Lung microvascular endothelial cell (primary cell): ENCODE measurements at regions not wholly inside any gene's neighbourhood (a gene's known extent, or its start where the extent isn't known, plus 50 kb on each side); places are given as distances from the start of the nearest gene placed in this dataset.
A peak's percentile ranks its signal among the peaks of the same experiment; 100 is the strongest.
"Not testable (repeated sequence)": the region's sequence is repeated elsewhere in the genome, so short reads cannot be mapped to it uniquely, and the experiment has no call there.

Source experiments
- DNase-seq, 2 donors: peaks; one replicate each; pipeline versions ENCODE4 v3.0.0 to v3.0.0-alpha.2; 2010; ENCODE audit warnings: low read depth in 2 of 2

DNA sequence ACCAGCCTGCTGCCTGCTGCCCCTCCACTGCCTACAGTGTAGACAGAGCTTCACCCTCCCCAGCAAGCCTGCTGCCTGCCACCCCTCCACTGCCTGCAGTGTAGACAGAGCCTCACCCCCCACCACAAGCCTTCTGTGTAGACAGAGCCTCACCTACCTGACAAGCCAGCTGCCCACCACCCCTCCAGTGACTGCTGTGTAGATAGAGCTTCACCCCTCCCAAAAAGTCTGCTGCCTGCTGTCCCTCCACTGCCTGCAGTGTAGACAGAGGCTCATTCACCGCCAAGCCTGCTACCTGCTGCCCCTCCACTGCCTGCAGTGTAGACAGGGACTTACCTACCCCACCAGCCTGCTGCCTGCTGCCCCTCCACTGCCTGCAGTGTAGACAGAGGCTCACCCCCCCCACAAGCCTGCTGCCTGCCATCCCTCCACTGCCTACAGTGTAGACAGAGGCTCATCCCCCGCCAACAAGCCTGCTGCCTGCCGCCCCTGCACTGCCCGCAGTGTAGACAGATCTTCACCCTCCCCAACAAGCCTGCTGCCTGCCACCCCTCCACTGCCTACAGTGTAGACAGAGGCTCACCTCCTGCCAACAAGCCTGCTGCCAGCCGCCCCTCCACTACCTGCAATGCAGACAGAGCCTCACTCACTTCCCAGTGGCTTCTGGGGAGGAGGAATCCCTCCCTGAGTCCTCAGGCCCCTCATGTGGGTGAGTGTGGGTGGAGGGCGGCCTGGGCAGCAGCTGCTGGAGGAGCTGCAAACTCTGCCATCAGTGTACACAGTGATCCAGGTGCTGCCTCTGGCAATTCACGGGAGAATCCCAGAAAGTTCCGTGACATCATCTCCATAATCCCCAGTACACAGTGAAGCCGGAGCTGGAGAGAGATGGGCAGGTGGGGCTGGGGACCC lies 140.9 kb downstream of the DLL1 start:
- no peak for DNase-seq

DNA sequence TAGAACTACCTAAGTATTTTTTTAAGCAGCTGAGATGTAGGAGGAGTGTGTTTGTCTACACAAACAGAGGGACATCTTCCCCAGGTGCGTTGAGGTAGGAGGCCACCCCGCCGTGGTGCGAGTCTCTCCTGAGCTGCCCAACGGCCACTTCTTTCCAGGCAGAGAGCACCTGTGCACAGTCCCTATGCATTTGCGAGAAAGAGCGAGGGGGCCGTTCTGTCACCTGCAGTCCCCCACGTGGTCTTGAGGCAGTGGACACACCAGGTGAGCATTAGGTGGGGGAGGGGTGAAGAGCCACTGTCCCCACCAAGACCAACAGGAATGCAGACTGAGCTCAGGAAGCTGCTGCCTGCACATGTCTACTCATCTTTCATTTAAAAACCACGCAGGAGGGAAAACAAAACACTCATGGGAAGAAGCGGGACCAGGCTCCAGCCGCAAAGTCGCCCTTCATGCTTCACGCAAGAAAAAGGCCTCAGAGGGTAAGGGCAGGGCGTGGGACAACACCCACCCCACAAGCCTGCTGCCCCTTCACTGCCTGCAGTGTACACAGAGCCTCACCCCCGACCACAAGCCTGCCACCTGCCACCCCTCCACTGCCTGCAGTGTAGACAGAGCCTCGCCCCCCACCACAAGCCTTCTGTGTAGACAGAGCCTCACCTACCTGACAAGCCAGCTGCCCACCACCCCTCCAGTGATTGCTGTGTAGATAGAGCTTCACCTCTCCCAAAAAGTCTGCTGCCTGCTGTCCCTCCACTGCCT lies 142.0 kb downstream of the DLL1 start:
- DNase-seq, result no peak

DNA sequence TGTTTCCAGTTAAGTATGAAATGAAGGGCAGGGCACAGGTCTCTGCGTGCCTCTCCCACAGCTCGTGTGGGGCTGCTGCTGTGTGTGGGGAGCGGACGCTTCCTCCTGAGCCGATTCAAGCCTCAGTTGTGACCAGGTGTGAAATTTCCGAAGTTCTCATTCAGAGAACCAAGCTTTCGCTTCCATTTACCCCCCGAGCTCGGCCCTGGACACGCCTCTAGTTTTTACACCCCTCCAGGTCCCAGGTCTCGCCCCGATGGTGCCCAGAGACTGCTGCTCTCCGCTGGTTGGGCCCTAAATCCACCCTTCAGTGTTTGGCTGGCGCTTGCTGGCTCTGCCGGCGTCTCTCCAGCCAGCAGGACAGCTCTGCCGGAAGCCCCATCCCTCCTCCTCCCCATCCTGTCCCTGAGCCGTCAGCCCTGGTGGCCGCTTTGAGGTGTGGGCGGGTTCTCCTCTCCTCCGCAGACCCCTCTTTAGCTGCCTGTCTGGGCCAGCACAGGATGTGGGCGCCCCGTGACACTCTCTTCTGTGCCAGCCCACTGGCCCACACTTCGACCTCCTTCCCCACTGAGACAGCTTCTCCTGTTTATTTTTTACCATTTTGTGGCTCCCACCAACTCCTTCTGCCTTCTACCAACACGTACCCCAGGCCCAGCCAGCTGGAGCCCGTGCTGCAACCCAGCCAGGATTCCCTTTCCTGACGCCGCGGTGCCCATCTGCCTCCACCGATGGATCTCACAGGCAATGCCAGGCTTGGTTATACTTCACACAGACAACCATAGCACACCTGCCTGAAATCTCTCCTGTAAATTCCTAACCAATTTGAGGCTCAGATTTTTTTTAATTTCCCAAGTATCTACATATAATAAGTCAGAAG lies 142.8 kb downstream of the DLL1 start:
- DNase-seq, result peak in 1 of 2 donors; percentile 30

DNA sequence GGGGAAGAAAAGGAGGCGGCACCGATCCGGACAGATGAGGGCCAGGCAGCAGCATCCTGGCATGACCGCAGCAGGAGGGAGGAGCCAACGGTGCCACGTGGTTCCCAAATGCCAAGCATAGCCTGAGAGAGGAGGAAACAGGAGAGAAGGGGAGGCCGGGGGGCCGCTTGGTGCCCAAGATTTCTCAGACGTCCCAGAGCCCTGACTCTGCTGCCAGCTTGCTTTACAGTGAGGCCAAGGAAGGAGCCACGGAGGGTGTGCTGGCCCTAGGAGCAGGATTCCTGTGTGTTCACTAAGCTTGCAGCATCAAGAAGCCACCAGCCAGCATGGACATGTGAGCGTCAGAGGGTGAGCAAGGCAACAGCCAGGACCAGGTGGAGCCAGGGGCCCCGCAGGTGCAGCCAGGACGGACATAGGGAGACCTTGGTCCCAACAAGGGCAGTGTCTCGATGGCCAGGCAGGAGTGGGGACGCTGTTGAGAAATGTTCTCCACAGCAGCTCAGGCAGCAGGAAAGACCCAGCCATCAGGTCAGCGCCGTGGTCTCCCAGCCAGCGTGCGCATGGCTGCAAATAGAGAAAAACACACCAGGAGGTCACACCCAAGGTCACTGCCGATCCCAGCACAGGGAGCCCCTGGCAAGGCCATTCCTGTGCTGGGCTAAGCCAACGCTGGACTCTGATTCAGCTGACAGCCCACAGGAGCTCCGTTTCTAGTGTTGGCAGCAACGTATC lies 143.7 kb downstream of the DLL1 start:
- DNase-seq, result no peak

DNA sequence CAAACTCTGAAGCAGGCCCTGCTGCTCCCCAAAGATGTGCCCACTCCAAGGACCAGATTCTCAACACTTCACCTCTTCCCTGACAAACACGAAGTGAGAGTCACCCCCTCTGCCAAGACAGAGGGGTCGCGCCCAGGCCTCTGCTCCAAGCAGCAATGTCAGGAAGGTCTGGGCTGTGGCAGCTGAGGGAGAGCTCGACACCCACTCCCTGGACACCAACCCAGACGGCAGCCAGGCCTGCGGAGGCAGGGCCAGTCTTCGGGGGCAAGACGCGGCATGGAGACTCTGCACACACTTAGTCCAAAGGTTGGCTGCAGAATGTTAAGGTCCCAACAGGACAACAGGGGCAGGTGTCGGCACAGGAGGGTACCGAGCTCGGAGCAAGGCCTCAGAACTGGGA lies 144.2 kb downstream of the DLL1 start:
- DNase-seq, result no peak

DNA sequence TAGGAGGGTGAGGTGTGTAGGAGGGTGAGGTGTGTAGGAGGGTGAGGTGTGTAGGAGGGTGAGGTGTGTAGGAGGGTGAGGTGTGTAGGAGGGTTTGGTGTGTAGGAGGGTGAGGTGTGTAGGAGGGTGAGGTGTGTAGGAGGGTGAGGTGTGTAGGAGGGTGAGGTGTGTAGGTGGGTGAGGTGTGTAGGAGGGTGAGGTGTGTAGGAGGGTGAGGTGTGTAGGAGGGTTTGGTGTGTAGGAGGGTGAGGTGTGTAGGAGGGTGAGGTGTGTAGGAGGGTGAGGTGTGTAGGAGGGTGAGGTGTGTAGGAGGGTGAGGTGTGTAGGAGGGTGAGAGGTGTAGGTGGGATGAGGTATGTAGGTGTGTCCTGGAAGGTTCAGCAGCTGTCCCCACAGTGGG lies 144.7 kb downstream of the DLL1 start:
- DNase-seq, result not testable (repeated sequence)

DNA sequence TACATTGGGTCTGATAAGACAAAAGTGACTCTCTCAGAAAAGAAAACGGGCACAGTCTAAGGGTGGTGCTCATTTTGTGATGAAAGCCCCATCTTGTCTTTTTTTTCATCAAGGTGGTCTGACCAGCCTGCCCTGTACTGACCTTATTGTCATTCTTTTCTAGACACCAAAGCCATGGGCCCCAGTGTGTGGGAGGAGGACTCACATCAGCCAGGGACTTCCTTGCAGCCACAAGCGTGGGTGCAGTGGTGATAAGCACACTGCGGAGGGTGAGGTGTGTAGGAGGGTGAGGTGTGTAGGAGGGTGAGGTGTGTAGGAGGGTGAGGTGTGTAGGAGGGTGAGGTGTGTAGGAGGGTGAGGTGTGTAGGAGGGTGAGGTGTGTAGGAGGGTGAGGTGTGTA lies 145.2 kb downstream of the DLL1 start:
- not testable (repeated sequence) for DNase-seq

DNA sequence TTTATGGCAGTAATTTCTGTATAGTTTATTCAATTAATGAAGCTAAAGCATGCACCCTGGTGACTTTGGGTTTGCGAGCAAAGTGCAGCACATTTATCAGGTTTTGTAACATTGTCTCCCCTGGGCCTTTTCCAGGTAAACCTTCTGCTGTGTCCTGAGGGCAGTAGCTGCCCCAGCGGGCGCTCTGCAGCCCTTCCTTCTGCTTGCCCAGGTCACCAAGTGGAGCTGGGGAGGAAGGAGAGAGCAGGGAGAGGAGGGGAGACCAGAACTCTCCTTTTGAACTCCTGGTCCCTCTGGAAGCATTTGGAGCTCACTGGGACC lies 145.6 kb downstream of the DLL1 start:
- no peak for DNase-seq

DNA sequence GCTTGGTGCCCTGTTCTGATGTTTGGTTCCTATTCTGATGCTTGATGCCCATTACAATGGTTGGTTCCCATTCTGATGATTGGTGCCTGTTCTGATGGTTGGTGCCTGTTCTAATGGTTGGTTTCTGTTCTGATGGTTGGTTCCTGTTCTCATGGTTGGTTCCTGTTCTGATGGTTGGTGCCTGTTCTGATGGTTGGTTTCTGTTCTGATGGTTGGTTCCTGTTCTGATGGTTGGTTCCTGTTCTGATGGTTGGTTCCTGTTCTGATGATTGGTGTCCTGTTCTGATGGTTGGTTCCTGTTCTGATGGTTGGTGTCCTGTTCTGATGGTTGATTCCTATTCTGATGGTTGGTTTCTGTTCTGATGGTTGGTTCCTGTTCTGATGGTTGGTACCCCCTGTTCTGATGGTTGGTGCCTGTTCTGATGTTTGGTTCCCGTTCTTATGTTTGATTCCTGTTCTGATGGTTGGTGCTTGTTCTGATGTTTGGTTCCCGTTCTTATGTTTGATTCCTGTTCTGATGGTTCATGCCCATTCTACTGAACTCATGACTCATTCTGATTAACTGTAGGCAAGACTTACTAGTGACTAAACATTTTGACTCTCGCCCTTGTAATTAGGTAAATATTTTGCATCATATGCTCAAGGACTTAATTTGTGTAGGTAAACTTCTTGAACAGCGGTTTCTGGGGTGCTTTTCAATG lies 146.2 kb downstream of the DLL1 start:
- no peak for DNase-seq

DNA sequence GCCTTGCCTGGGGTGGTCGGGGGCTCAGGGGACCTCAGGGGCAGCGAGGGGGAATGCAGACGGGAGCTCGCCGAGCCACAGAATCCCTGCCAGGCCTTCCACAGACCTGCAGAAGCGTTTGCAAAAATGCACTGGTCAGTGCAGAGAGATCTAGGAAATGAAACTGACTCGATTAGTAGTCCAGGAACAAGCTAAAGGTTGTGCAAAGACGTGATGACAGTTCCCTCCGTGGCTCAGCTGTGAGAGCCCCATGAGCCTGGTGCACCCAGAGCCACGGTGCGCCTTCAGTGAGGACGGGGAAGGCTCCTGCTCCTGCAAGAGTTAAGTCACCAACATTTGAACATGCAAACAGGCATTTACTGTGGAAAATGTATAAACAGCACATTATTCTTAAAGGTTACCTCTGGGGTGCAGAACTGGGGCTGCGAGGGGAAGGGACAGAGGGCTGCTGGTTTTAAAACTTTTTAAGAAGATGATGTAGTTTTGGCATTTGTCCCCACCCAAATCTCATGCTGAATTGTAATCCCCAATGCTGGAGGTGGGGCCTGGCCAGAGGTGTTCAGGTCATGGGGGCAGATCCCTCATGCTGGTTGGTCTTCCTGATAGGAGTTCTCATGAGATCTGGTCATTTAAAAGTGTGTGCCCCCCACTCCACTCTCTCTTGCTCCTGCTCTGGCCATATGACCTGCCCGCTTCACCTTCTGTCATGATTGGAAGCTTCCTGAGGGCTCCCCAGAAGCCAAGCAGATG lies 147.3 kb downstream of the DLL1 start:
- no peak for DNase-seq

DNA sequence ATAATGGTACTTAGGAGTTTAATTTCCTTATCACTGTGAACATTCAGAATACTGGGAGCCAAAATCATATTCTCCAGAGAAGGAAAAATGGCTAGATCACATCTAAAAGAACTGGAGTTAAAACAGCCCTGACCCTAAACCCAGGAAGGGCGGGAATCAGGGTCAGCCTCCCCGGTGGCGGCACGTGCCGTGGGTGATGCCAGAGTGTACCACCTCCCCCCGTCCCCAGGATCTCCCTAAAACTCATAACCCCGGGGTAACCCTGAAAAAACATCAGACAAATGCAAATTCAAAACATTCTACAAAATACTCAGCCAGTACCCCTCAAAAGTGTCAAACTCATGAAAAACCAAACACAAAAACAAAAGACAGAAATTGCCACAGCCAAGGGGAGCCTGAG lies 148.3 kb downstream of the DLL1 start:
- DNase-seq, result no peak

DNA sequence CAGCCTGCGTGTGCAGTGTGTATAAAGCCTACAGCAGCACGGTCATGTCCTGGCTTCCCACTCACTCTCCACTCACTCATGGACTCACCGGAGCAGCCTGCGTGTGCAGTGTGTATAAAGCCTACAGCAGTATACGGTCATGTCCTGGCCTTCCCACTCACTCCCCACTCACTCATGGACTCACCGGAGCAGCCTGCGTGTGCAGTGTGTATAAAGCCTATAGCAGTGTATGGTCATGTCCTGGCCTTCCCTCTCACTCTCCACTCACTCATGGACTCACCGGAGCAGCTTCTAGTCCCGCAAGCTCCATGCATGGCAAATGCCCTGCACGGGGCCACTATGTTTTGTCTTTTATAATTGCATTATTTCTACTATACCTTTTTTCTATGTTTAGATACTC lies 149.8 kb downstream of the DLL1 start:
- not testable (repeated sequence) for DNase-seq

DNA sequence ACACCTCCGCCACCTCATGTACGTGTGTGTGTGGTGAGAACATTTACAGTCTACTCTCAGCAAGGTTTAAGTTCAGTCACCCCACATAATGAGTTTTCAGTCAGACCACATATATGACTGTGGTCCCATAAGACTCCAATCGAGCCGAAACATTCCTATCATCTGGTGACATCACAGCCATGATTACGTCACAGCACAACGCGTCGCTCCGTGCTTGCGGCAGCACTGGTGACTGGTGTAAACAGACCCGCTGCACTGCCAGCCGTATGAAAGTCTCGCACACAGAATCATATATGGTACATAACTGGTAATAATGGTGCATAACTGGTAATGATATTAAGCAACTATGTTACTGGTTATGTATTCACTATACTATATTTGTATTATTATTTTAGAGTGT lies 150.7 kb downstream of the DLL1 start:
- DNase-seq, result no peak

DNA sequence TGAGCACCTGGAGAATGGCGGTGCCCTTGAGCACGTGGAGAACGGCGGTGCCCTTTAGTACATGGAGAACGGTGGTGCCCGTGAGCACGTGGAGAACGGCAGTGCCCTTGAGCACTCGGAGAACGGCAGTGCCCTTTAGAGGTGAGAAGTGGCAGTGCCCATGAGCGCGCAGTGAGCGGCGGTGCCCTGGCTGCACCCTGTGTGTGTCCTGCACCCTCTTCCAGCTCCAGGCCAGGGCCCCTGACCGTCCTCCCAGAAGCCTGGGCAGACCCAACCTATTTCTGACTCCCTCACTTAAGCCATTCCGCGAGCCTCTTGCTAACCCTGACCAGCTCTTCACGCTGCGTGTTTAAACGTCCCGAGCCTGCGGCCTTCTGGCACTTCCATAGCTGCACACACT lies 151.3 kb downstream of the DLL1 start:
- no peak for DNase-seq

DNA sequence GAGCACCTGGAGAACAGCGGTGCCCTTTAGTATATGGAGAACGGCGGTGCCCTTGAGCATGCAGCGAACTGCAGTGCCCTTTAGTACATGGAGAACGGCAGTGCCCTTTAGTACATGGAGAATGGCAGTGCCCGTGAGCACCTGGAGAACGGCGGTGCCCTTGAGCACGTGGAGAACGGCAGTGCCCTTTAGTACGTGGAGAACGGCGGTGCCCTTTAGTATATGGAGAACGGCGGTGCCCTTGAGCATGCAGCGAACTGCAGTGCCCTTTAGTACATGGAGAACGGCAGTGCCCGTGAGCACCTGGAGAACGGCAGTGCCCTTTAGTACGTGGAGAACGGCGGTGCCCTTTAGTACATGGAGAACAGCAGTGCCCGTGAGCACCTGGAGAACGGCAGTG lies 151.8 kb downstream of the DLL1 start:
- DNase-seq, result not testable (repeated sequence)

DNA sequence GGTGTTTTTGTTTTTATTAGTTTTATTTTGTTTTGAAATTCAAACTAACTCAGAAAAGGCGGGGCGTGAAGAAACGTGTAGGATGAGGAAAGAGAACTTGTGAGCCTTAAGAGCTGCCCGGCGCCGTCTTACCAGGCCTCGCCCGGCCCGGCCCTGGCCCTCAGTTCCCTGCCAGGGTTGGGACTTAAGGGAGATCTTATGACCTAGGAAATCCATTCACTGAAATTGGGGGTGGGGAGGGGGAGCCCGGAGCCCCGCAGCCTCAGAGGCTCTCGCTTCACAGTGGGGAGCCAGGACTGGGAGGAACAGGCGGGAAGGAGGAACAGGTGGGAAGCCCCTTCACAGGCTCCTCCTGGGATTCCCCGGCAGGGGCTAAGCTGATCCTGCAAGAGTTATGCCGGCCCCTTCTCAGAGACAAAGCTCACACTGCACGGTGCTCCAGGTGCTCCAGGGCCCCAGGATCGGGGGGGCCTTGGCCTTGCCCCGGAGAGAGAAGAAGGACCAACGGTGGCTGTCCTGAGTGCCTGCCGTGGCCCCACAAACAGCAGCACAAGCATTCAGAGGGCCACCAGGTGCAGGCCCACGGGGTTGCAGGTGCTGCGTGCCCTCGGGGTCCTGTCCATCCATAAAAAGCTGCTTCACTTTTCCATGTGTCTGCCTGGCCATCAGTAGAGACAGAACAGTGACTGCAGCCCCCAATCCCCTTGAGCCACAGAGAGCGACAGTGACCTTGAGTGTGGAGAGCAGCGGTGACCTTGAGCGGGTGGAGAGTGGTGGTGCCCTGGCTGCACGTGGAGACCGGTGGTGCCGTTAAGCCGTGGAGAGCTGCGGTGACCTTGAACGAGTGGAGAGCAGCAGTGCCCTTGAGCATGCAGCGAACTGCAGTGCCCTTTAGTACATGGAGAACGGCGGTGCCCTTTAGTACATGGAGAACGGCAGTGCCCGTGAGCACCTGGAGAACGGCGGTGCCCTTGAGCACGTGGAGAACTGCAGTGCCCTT lies 152.7 kb downstream of the DLL1 start:
- DNase-seq, result no peak

DNA sequence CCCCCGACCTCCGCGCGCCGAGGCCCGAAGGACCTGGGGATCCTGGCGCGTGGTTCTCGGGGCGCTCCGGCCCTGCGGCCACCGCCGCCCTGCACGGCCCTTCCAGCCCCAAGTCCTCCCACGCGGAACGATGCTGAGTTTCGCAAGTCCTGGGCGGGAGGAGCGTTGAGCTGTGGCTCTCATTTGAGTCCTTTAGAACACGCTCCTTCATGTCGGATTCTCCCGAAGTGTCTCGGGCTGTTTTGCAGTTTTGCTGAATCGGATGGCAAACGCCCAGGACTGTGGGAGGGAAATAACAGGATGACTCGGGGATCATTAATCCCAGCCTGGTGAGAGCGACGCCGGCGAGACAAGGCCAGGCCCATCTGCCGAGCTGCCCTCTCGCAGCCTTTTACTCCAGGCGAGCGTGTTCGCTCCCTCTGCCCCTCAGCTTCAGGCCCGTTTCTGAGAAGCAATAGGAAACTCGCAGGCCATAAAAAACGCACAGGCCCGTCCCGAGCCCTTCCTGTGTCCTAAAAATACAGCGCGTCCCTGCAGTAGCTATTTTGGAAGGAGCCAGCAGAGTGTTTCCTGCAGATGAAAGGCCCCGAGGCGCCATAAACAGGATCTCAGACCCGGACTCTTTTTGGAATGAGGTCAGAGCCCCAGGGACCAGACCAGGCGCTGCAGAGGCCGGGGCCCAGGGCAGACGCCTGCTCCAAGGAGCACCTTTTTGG lies 153.5 kb downstream of the DLL1 start:
- no peak for DNase-seq

DNA sequence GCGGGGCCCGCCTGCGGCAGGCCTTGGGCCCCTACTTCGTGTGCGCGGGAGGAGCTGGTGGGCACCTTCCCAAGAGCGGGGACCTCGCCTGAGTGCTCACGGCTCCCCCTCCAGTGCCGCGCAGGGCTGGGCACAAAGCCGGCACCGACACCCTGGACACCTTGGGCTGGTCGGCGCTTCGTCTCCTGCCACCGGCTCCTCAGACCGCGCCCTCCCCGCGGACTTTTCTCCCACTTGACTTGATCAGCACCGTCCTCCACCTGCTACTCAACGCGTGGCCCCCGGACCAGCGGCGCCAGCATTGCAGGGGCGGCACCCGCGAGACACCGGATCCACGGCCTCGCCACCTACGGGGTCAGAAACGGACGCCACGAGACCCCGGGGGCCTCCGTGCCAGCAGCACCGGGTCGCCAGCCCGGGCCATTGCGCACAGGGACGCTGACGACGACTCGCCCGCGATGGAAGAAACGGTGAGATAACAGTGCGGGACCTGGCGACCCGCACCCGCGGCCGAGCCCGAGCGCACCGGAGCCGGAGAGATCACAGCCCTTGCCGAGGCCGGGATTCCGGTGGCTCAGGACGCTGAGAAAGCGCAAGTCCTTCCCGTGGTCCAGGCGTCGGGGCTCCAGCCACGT lies 154.2 kb downstream of the DLL1 start:
- DNase-seq, result no peak
